Spleen (tissue), 7 donors: ENCODE measurements at regions not wholly inside any gene's neighbourhood (a gene's known extent, or its start where the extent isn't known, plus 50 kb on each side); places are given as distances from the start of the nearest gene placed in this dataset.

Experiments used
- CTCF ChIP-seq, 11 experiments: fragments of 200-600 bp in 7 of 11; fragments of 450-650 bp in 4 of 11; sonication (generic) in 4 of 11; IDR thresholded peaks in 8 of 11; conservative IDR thresholded peaks in 3 of 11; 1 replicate in 7 of 11; 2 replicates in 4 of 11; pipeline versions ENCODE4 v1.4.0 to v1.8.0; 2016 to 2021; ENCODE audit warnings: antibody characterized with exemption in 11 of 11, inconsistent platforms in 4 of 11, mild to moderate bottlenecking in 1 of 11
- POLR2A ChIP-seq, 3 donors: fragments of 450-650 bp; IDR thresholded peaks; one replicate each; pipeline ENCODE4 v1.5.1; 2017; ENCODE audit warnings: antibody characterized with exemption in 3 of 3, mild to moderate bottlenecking in 1 of 3
- POLR2AphosphoS5 ChIP-seq, 3 donors: sonication (generic); formaldehyde crosslinking; IDR thresholded peaks; one replicate each; pipeline ENCODE4 v1.5.1; 2017; ENCODE audit warnings: antibody characterized with exemption in 3 of 3
- donor health status: DM: no; HTN: no; CAD: no; lungs with moderate emphysema.
- donor health status: DM: no; HTN: no; CAD: no.
- donor health status: DM: no; HTN: no; CAD: no.

- TF ChIP-seq CTCF (IDR thresholded peaks at IDR 0.05 in 8 of 11, conservative IDR thresholded peaks at IDR 0.05 in 3 of 11) (no peak), POLR2A (IDR thresholded peaks at IDR 0.05) (no peak), POLR2AphosphoS5 (IDR thresholded peaks at IDR 0.05) (no peak)
Measured at GRCh38 chr5:39877479-39877878, 452.7 kb upstream of the DAB2 start.
